Activated CD4-positive, alpha-beta T cell treated with anti-CD3 and anti-CD28 coated beads, Interleukin-2, Interleukin-4, amounts not matched to agents 100 ng/mL and 50 ng/mL, durations not matched to agents 16 hours and 8 hours (primary cell): ENCODE measurements at regions not wholly inside any gene's neighbourhood (a gene's known extent, or its start where the extent isn't known, plus 50 kb on each side); places are given as distances from the start of the nearest gene placed in this dataset.

Source experiments
- DNase-seq: peaks from one replicate; pipeline ENCODE4 v3.0.0-alpha.2; 2020; ENCODE audit warnings: low spot score

DNA sequence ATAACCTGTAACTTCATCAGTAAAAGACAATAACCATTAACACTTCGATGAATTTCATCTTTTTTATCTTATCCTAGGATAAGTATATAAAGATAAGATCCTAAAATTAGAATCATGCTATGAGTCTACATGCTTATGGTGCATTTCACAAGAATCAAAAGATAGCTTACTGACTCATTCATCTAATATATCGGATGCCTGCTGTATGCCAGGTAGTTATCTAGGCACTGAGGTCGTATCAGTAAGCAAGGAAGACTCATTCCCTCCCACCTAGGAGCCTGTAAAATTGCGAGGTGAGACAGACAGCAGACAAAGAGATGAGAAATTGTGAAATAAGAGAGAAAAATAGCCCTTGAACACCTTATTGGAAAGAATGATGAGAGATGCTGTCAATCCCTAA lies 240.6 kb upstream of the ADAMTSL1 start:
- DNase-seq, result no peak

GRCh38 chr9:18233776-18234445 lies 240.0 kb upstream of the ADAMTSL1 start:
- no peak for DNase-seq

- no peak for DNase-seq
Observed at GRCh38 chr9:18235181-18235908, 238.6 kb upstream of the ADAMTSL1 start.

- DNase-seq, result no peak
Observed at GRCh38 chr9:18236336-18236735, 237.6 kb upstream of the ADAMTSL1 start.

GRCh38 chr9:18237776-18238175 lies 236.2 kb upstream of the ADAMTSL1 start:
- DNase-seq, result no peak

GRCh38 chr9:18238254-18238653 lies 235.7 kb upstream of the ADAMTSL1 start:
- DNase-seq, result no peak

DNA sequence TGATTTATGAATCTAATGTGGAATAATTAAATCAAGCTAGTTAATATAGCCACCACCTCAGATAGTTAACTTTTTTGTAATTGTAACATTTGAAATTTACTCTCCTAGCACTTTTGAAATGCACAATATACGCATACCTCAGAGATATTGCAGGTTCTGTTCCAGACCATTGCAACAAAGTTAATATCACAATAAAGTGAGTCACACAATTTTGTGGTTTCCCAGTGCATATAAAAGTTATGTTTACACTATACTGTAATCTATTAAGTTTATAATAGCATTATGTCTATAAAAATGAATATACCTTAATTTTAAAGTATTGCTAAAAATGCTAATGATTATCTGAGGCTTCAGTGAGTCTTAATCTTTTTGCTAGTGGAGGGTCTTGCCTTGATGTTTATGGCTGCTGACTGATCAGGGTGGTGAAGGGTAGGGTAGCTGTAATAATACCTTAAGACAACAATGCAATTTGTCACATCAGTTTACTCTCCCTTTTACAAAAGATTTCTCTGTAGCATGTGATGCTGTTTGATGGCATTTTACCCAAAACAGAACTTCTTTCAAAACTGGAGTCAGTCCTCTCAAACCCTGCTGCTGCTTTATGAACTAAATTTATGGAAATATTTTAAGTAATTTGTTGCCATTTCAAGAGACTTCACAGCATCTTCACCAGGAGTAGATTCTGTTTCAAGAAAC lies 235.1 kb upstream of the ADAMTSL1 start:
- no peak for DNase-seq

GRCh38 chr9:18240213-18240612 lies 233.7 kb upstream of the ADAMTSL1 start:
- DNase-seq, result no peak

- DNase-seq, result no peak
Observed at GRCh38 chr9:18245911-18246310, 228.0 kb upstream of the ADAMTSL1 start.

GRCh38 chr9:18250053-18250452 lies 223.9 kb upstream of the ADAMTSL1 start:
- no peak for DNase-seq

DNA sequence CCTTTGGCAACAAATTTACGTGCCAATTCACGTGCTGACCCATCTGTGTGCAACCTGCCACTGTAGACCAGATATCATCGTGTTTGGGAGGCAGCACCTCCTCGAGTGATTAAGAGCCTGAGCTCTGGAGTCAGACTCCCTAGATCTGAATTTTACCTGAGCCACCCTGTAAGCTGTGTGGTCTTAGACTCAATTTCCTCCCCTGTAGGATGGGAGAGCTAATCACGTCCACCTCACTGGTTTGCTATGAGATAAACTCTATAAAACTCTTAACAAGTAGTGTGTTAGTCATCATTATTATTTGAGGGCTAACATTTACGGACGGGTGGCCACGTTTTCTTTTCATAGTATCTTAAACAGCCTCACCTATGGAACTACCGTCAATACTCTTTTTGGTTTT lies 220.0 kb upstream of the ADAMTSL1 start:
- DNase-seq, result no peak

- DNase-seq, result peak; percentile 64
Observed at GRCh38 chr9:18255158-18255629, 218.8 kb upstream of the ADAMTSL1 start.

DNA sequence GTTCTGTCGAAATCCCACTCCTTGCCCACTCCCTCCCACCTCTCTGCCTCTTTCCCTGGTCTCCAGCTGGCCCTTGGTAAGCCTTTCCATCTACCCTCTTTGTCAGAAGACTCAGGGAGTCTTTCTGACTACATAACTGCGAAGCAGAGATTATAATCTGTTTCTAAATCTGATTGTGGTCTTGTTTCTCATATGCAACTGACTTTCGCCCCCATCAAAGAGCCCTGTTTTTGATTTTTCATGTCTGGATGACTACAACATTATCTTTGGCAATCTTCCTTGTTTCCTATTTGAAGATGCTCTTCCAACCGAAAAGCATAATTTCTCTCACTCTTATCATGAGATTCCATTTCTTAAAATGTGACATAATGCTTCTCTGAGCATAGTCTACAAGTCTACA lies 218.2 kb upstream of the ADAMTSL1 start:
- DNase-seq, result no peak

GRCh38 chr9:18256568-18256967 lies 217.4 kb upstream of the ADAMTSL1 start:
- no peak for DNase-seq

DNA sequence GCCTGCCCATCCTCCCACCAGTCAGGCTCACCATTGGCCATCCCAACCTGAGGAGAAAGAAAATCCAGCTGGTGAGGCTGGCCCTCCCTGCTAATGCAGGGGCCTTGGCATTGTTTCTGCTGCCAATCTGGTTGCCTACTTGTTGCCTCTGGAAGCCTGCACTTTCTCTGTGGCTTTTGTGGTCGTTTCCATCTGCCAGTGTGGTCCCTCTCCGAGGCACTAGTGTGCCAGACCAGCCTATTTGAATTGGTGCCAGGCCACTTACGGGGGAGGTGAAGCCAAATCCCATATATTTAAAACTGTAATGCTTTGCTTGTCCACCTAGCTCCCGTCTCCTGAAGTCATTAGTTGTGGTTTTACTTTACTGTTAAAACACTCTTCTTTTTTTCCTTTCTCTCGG lies 213.4 kb upstream of the ADAMTSL1 start:
- DNase-seq, result no peak

DNA sequence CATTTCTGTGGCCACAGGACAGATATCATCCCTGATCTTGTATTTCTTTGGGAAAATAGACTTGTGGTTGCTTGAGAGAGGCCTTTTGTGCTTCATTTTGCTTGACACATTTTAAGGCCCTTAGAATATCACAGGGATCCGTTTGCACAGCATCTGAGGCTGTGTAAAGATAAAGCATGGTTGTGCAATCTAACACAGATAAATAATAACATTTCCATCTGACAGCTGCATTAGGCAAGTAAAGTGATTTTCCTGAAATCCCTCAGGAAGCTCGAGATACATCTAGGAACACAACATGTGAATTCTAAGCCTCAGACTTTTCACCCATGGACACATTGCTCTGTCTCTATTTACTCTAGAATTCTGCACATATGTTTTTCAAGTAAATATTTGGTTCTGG lies 212.8 kb upstream of the ADAMTSL1 start:
- no peak for DNase-seq

GRCh38 chr9:18263377-18263776 lies 210.6 kb upstream of the ADAMTSL1 start:
- no peak for DNase-seq

DNA sequence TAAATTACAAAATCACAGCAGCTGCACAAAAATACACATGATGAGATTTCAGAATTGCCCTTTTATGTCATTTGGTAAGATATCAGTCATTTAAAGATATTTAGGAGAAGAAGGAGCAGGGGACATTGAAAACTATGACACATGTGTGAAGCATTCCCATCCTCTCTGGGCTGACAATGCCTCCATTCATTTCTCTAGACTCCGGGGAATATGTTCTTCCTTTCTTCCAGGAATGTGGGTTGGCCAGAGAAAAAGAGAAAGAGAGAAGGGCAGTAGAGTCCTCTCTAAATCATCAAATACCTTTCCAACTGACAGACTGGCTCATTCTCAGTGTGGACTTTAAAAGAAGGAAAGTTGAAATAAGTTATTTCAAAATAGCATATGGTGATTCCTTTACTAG lies 205.6 kb upstream of the ADAMTSL1 start:
- no peak for DNase-seq

DNA sequence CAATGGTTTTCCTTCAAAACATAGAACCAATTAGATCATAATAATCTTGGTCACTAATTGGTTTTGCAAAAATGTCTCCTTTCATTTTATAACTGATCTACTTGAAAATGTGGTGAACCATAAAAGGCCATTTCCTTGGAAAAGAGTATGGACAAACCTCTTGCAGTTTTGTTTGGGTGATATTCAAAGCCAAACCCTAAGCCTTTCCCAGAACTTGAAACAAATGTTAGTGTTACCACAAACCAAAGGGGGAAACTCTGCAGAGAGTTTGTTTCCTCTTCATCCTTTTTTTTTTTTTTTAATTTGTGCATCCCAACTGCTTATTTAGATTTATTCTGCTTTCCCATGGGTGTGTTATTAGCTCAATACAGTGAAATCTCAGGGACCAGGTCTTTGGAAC lies 204.4 kb upstream of the ADAMTSL1 start:
- DNase-seq, result no peak

DNA sequence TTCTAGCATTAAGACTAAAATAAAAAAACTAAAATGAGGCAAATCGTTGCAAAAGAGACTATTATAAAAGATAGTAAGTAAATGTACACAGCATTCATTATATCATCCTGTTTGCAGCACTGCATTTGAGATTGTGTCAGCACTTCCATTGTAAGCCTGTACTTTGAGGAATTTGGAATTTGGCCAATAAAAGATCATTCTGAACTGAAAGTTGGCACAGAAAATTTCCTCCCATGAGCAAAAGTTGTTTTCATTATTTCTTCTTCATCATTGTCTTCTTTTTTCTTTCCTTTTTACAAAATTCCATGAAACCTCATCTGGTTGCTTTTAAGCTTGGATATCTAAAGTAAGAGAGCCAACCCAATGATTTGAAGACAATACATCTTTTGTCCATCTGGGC lies 199.3 kb upstream of the ADAMTSL1 start:
- no peak for DNase-seq

- DNase-seq, result no peak
Observed at GRCh38 chr9:18275313-18275990, 198.5 kb upstream of the ADAMTSL1 start.

DNA sequence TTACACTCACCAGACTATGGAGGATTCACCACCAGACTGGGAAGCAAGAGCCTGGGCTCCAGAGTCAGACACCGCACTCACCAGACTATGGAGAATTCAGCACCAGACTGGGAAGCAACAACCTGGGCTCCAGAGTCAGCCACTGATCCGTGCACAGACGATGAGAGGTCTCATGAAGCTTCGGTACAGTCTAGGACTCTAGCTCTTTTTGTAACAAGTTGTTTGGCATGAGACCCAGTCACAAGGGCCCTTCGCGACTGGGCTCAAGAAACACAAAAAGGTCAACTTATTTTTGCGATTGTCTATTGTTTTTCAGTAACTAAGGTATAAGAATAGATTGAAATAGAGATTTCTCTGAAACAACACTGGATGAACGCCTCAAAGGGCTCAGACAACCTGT lies 192.7 kb upstream of the ADAMTSL1 start:
- DNase-seq, result no peak

DNA sequence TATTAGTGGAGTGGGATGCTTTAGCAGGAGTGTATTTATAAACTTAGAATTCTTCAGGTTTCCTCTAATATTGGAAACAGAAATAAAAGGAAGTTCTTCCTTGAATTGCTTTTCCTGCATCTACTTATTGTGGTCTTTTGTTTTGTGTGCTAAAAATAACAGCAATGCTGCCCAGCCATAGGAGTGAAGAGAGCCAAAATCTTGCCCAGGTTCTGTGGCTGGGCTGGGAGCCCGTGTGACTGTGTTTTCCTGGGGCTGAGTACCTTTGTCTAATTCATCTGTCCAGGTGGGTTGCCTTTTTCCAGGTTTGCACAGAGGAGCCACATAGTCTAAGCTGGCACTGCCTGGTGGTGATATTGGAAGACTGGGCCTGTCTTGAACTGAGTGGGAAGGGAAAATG lies 179.7 kb upstream of the ADAMTSL1 start:
- DNase-seq, result no peak
